GM18508 (cell line): ENCODE measurements at regions not wholly inside any gene's neighbourhood (a gene's known extent, or its start where the extent isn't known, plus 50 kb on each side); places are given as distances from the start of the nearest gene placed in this dataset.

Experiments
- ATAC-seq: cut with Tn5 transposase; IDR thresholded peaks from one replicate; pipeline ENCODE4 v1.9.1; 2021; ENCODE audit warnings: moderate number of reproducible peaks; ENCODE audit not compliant: insufficient read depth, unreplicated experiment

DNA sequence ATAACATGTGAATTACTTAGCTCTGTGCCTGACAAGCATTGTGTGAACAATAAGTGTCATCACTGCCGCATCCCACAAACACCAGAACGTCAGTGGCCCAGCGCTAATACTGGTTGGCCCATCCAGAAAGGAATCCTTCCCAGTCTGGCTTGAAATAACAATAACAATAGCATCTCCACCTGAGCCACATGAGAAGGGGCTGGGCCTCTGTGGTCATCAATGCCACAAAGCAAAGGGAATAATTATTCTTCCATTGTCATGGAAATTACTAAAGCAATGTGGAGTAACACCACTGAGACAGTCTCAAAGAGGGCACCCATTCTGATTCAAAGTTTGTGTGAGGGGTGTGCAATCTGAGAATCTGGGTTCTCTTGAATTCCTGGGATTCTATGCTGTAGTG is 105.7 kb upstream of the INHBA start:
- no peak for ATAC-seq

DNA sequence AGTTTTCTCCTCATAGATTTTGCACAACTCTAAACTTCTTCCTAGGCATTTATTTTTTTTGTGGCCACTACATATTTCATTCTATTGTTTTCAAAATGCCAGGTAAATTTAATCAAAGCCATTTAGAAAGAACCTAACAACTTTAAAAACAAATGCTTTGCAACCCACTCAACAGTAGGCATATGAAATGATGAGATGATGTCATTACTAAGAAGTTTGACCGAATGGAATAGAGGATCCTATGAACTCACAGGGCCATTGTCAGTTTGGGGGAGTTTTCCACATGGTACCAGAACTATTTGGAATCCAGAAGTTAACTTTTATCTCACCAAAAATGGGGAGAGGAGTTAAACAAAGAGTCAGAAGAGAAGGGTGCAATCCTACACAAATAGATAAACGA is 100.7 kb upstream of the INHBA start:
- no peak for ATAC-seq

DNA sequence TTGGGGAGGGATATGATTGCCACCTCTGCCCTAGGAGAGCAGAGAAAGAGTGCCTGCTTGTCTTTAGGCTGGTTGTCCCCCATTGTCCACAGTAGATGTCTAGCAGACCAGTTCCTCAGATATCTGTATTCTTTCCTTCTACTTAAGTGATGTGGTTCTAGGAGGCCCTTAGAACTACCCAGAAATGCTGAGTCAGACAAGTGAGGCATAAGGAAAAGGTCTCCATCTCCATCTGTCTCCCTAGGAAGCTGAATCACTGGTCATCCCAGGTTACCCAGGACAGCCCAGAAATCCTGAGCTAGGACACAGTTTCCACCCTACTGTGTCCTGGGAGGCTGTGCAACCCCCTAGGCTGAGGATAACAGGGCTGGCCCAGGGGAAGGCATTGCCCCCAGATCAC is 93.4 kb upstream of the INHBA start:
- no peak for ATAC-seq

DNA sequence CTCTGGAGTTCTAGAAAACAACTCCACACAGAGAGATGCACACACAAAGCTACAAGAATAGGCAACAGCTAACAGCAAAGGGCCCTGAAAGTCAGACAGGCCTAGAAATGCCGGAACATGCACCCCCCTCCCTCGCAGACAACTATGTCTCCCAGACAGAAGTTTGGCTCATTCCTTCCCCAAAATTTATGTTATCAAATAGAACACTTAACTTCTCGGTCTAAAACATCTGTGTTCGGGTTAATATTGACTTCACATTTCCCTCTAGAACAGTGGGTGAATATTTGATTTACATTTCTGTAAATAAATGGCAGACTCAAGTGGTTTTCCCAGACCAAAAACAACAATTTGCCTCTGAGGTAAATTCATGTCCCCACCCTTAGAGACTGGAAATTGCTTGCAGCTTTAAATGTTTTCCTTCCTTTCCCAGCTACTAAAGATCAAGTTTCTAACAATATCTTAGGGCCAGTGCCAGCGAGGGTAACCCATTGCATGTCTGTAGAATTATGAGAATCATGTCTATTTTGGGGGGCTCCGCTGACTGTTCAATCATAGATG is 92.5 kb upstream of the INHBA start:
- no peak for ATAC-seq

DNA sequence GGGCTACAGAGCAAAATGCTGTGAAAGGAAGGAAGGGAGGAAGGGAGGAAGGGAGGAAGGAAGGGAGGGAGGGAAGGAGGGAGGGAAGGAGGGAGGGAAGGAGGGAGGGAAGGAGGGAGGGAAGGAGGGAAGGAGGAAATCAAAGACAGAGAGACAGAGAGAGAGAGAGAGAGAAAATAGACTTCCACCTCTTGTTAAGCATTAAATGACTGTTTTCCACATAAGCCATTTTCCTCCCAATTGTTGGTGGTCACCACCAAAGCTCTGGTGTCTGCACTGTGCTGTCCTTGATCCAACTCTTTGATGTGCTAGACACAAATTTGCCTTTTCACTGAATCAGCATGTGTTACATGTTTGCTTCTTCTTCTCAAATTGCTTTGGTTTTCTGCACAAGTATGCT is 90.7 kb upstream of the INHBA start:
- ATAC-seq: no peak

DNA sequence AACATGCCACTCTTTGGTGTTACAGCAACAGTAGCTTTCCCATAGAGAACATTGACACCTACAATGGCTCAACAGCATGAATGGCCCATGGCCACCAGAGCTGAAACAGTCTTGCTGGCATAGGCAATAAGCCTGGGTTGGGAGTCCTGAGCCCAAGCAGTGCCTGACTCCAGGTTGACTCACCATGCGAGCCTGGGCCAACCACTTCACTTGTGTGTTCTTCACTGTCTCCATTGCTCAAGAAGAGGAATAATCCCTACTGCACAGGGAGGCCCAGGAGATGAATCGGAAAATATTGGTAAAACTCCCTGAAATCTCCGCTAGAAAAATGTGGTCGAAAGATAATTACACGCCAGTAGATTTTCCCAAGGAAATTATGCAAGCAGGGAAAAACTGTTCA is 89.2 kb upstream of the INHBA start:
- ATAC-seq: no peak

DNA sequence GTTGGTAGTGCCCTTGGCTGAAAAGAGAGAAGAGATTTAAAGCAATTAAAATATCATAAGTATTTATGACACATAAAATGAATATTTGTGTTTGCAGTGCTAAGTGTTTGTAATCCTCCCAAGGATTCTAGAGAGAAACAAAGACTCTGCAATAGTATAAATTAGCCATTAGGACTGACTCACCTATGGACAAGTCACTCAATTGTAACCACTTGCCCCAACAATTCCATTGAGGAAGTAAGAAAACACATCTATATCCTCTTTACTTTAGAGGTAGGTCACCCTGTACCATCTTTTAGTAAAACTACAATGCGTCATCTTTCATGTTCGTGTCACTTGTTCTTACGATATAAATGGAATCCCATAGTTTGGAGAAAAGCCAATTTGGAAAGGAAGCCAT is 85.7 kb upstream of the INHBA start:
- no peak for ATAC-seq

DNA sequence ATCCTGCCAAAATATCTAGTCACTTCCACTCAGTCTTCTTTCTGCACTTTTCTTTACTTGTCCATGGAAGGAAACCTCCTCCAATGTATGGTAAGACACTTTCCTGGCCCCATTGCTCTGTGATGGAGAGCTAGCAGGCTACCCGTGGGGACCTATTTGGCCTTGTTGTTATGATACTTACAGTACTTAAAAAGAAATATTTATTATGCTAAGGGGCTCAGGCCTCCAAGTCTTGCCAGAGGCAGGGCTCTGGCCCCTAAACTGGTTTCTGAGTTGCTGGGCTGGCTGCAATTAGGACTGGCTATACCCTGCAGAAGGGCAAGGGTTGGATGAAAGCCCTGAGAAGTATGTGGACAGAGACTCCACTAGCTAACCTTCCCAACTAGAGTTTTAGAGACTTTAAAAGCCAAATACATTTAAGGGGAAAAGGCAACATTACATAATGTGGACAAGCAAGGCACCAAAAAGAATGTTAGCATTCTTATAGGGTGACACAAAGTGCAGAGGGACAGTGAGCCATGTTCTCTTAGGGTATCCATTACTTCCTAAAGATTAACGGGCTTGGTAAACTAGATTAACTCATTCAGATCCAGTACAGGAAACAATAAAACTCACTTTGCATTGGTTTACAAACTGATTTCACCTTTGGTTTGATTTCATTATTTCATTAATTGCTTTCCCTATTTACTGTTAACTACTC is 84.9 kb upstream of the INHBA start:
- no peak for ATAC-seq

DNA sequence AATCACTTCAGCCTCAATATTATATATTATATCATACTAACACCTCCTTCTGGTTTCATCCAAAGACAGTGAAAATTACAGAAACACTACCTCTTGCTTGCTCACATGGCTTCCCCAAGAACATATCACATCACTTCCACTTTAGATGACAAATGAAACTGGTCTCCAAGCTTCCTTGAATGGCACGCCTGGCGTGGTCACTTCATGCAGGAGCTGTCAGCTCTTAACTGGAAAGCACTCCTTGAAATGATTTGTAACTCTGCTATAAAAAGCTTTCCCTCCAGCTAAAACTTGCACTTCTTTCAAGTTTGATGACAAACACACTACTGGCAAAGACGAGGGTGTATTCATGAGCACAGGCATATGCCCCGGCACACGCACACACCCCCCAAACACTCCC is 84.1 kb upstream of the INHBA start:
- ATAC-seq: no peak

DNA sequence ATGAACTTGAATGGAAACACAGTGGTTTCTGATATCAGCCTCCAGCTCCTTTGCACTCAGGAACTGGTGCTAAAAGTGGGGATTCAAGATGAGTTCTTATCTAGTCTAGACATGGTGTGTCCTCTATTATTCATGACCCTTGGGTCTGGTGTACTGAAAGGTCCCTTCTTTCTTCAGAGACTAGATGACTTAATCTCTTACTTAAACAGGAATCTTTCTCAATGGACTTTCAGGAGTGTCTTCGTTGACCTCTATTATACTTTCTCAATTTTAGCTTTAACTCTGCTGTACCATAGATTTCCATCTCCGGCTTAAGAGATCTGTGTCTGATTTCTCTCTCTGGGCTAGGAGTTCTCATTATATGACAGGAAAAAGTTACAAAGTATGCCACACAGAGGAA is 83.5 kb upstream of the INHBA start:
- no peak for ATAC-seq

DNA sequence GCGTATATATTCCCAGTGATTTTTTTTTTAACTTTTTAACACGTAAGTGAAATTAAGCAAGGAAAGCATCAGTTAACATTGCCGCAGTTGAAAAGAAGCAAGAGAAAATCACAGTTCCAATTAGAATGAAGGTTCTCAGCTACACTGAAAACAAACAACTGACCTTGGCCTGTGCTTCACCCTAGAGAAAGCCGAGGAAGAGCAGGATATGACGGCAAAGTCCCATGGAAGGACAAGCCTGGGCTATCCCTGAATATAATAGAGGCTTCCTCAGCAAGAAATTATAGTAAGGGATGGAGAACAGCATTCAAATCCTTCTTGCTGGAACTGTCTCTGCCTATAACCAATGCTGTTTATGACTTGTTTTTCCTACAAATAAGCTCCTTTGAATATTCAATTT is 83.0 kb upstream of the INHBA start:
- ATAC-seq: no peak

DNA sequence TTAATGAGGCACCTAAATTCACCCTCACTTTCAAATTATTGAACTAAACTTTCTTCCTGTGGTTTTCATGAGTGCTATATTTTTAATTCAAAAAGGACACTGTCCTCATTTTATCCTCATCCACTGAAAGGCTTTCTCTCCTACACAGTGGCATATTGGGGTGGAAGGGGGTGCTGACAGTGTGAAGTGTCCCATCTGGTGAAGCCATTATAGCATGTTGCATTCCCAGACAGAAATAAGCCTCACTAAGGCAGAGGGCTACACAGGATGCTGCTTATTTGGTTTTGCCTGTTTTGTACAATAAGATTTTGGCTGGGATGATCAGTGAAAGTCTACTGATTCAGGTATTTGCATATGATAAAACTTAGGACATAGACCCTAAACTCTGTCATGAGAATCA is 82.4 kb upstream of the INHBA start:
- no peak for ATAC-seq

DNA sequence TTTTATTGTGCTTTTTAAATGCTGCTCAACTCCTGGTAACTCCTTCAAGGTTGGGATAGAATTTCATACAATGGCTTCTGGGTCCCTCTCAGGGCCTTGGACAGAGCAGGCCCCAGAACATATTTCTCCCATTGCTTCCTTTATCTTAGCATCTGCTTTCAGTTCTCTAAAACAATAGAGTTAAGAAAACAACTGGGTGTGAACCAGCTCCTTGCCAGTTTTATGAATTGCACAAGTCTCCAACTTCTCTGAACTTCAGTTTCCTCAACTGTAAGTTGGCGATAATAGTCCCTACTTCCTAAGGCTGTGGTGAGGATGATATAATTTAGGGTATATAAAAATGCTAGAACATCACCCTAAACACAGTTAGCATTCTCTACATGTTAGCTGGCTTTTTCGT is 77.0 kb upstream of the INHBA start:
- ATAC-seq: no peak

DNA sequence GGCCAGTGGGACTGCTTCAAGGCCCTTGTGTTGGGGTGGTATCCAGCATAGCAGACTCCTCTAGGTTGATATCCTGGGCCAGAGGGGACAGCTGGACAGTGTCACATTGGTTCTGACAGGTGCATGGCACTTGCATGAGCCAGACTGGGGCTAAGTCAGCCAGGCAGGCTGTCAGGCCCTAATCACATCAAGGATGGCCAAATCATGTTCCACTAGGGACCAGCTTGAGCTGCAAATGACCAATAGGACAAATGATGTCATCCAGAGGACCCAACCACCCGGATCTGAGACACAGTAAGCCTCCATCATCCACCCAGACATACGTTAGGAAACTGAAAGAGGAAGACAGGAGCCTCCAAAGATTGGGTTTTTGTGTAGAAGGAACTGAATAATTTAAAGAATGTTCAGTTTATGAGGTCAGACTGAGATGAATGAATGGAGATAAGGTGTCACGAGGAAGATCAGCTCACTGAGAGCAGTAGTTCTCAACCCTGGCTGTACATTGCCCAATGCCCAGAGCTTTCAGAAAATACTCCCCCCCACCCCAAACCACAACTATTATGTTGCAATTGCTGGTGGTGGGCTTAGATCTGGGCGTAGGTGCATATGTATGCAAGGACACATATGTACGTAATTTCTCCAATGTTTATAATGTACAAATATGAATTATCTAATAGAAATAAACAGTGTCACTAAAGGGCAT is 75.2 kb upstream of the INHBA start:
- no peak for ATAC-seq

DNA sequence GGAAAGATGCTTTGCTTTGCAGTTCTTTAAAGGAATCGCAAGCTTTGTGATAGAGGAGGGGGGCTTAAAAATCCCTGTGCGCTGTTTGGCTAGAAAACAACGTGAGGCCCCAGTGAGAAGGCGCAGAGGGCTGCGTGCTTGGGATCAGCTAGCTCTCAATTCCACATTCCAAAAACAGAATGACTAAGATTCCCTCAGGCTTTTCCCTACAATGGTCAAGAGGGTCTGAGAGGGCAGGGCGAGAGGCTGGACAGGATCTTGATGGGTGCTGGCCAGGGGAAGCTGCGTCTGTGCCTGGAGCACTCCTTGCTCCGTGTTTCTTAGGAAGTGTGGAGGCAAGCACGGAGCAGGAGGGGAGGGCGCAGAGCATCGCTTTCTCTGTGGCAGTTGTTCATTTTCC is 72.1 kb upstream of the INHBA start:
- ATAC-seq: no peak

DNA sequence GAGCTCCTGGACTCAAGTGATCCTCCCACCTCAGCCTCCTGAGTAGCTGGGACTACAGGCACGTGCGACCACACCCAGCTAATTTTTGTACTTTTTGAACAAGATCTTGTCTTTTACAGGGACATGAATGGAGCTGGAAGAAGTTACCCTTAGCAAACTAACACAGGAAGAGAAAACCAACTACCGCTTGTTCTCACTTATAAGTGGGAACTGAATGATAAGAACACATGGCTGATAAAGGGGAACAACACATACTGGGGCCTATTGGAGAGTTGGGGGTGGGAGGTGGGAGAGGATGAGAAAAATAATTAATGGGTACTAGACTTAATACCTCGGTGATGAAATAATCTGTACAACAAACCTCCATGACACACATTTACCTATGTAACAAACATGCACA is 70.9 kb upstream of the INHBA start:
- ATAC-seq: no peak

DNA sequence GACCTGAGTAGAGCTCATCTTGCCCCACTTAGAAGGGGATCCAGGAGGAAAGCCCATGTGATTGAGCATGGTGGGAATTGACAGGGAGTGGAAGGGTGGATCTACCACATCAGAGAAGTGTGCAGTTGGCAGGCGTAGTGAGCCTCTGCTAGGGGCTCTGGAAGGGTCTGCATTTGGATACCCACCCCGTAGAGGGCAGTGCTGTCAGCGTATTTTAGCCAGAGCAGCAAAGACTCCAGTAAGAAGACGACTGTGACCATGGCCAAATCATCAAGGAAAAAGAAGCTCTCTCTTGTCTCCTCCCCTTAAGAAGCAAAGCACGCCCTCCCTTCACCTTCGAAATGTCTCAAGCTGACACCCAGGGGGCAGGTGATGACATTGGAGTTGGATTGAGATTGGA is 68.8 kb upstream of the INHBA start:
- no peak for ATAC-seq

DNA sequence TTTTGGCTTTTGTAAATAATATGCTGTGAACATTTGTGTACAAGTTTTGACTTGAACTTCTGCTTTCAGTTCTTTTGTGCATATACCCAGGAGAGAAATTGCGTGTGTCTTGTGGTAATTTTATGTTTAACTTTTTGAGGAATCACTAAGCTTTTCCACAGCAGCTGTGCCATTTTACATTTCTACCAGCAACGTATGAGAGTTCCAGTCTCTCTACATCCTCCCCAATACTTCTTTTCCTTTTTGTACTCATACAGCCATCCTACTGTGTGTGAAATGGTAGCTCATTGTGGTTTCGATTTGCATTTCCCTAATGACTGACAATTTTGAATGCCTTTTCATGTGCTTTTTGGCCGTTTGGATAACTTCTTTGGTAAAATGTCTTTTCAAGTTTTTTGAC is 66.3 kb upstream of the INHBA start:
- ATAC-seq: no peak

DNA sequence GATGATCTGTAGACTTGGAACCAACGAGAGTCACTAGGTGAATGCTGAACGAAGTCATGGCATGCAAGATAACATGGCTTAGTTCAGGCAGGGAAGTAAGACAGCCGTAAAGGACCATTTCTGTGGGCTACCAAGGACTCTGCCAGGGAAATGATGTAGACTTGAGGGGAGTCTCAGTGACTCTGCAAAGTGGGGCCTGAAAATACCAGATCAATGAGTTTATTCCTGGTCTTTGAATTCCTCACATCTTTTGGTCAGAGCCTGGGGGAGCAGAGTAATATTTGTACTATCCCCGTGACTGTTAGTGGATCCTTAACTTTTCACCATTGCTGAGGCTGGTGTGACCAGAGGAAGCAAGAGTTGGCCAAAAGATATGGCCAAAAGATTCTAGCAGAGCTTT is 60.7 kb upstream of the INHBA start:
- no peak for ATAC-seq

DNA sequence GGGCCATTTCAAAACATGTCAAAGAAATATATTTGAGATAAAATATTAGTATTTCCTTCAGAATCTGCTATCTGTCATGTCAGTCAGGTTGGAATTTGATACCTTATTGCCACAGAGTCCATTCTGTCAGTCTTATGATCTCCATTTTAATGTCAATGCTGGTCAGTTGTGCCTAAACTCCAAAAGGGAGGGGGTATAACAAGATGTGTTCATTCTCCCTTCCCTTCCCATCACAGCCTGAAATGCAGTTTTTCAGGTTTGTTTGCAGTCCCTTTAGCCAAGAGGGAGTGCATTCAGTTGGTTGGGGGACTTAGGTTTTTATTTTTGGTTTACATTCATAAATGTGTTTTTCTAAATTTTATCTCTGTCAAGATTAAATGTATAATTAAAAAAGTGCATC is 59.8 kb upstream of the INHBA start:
- ATAC-seq: no peak

DNA sequence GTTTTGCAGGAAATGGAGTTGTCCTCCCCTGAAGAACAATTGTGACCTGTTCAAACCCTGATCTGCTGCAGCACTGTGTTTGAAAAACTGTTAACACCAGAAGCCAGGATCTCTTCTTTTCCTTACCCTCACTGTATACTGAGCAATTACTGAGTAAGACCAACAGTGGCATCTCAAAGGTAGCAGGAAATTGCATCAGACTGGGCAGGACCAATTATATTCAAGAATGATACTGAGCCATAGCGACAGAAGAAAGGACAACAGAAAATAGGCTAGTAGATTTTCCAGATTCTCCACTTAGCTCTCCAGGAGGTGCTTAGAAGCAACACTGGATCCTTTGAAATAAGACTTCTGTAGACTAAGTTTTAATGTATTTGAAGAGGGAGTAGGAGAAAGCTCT is 57.4 kb upstream of the INHBA start:
- no peak for ATAC-seq

DNA sequence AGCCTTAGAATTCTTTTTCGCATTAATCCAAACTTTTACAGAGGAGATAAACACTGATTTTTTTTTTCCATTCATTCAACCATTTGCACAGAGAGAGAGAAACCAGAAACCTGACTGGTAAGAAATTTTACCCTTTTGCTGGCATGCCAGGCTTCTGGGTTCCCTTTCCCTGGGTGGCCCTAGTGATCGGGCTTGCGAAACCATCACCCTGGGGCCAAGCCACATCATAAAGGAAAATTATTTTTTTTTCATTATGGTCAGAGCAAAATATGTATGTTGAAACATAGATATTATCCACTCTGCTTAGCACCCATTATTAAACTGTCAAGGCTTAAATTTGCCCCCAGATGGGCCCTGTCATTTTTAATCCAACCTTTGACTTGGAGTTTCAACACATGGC is 55.4 kb upstream of the INHBA start:
- ATAC-seq: no peak
